NCI-H2196 treated with DMSO at 0.1 percent for 48 hours (cell line): ENCODE measurements at regions not wholly inside any gene's neighbourhood (a gene's known extent, or its start where the extent isn't known, plus 50 kb on each side); places are given as distances from the start of the nearest gene placed in this dataset.
"Not testable (repeated sequence)": the region's sequence is repeated elsewhere in the genome, so short reads cannot be mapped to it uniquely, and the experiment has no call there.

Experiments
- DNase-seq: peaks from one replicate; lab custom pipeline; 2025; ENCODE audit not compliant: unreplicated experiment; lab: John Stamatoyannopoulos, UW

- no peak for DNase-seq
Measured at GRCh38 chr10:107994621-107995270, 830.2 kb upstream of the SORCS1 start.

- no peak for DNase-seq
Measured at GRCh38 chr10:107986571-107986970, 822.1 kb upstream of the SORCS1 start.

GRCh38 chr10:107984581-107984980 lies 820.1 kb upstream of the SORCS1 start:
- no peak for DNase-seq

- no peak for DNase-seq
Measured at GRCh38 chr10:107984149-107984548, 819.6 kb upstream of the SORCS1 start.

GRCh38 chr10:107978455-107978854 lies 813.9 kb upstream of the SORCS1 start:
- no peak for DNase-seq

- DNase-seq = no peak
Measured at GRCh38 chr10:107971973-107972372, 807.5 kb upstream of the SORCS1 start.

- DNase-seq = no peak
Measured at GRCh38 chr10:107971411-107971810, 806.9 kb upstream of the SORCS1 start.

GRCh38 chr10:107970512-107970911 lies 806.0 kb upstream of the SORCS1 start:
- no peak for DNase-seq

- DNase-seq = no peak
Measured at GRCh38 chr10:107969936-107970335, 805.4 kb upstream of the SORCS1 start.

GRCh38 chr10:107966826-107967225 lies 802.3 kb upstream of the SORCS1 start:
- no peak for DNase-seq

- DNase-seq = no peak
Measured at GRCh38 chr10:107952649-107953556, 788.4 kb upstream of the SORCS1 start.

- DNase-seq = not testable (repeated sequence)
Measured at GRCh38 chr10:107950411-107951062, 786.0 kb upstream of the SORCS1 start.

GRCh38 chr10:107942826-107943225 lies 778.3 kb upstream of the SORCS1 start:
- no peak for DNase-seq

GRCh38 chr10:107933076-107933475 lies 768.6 kb upstream of the SORCS1 start:
- DNase-seq = no peak

GRCh38 chr10:107931808-107932207 lies 767.3 kb upstream of the SORCS1 start:
- DNase-seq = no peak

GRCh38 chr10:107930037-107930436 lies 765.5 kb upstream of the SORCS1 start:
- DNase-seq = no peak

- DNase-seq = no peak
Measured at GRCh38 chr10:107924458-107924857, 760.0 kb upstream of the SORCS1 start.

- DNase-seq = no peak
Measured at GRCh38 chr10:107919626-107920235, 755.2 kb upstream of the SORCS1 start.

GRCh38 chr10:107918171-107918570 lies 753.7 kb upstream of the SORCS1 start:
- DNase-seq = no peak

- DNase-seq = no peak
Measured at GRCh38 chr10:107915215-107915610, 750.7 kb upstream of the SORCS1 start.

- DNase-seq = no peak
Measured at GRCh38 chr10:107914450-107915214, 750.1 kb upstream of the SORCS1 start.
